Breast epithelium (tissue), 3 donors: ENCODE measurements at regions not wholly inside any gene's neighbourhood (a gene's known extent, or its start where the extent isn't known, plus 50 kb on each side); places are given as distances from the start of the nearest gene placed in this dataset.

Source experiments
- POLR2A ChIP-seq: fragments of 450-650 bp; IDR thresholded peaks from one replicate; pipeline ENCODE4 v1.6.1; 2016; ENCODE audit warnings: antibody characterized with exemption, mild to moderate bottlenecking, moderate library complexity
- POLR2AphosphoS5 ChIP-seq, 3 donors: sonication (generic); formaldehyde crosslinking; IDR thresholded peaks; one replicate each; pipeline ENCODE4 v1.6.1; 2017; ENCODE audit warnings: antibody characterized with exemption in 3 of 3
- TF ChIP-seq, protein P1 (sequence below), 3 donors: fragments of 450-650 bp; IDR thresholded peaks; one replicate each; pipeline ENCODE4 v1.5.1; 2016 to 2017; ENCODE audit warnings: antibody characterized with exemption in 3 of 3, mild to moderate bottlenecking in 3 of 3, moderate library complexity in 3 of 3

- TF ChIP-seq, protein P1, sequence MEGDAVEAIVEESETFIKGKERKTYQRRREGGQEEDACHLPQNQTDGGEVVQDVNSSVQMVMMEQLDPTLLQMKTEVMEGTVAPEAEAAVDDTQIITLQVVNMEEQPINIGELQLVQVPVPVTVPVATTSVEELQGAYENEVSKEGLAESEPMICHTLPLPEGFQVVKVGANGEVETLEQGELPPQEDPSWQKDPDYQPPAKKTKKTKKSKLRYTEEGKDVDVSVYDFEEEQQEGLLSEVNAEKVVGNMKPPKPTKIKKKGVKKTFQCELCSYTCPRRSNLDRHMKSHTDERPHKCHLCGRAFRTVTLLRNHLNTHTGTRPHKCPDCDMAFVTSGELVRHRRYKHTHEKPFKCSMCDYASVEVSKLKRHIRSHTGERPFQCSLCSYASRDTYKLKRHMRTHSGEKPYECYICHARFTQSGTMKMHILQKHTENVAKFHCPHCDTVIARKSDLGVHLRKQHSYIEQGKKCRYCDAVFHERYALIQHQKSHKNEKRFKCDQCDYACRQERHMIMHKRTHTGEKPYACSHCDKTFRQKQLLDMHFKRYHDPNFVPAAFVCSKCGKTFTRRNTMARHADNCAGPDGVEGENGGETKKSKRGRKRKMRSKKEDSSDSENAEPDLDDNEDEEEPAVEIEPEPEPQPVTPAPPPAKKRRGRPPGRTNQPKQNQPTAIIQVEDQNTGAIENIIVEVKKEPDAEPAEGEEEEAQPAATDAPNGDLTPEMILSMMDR (IDR thresholded peaks at IDR 0.05) = no peak
- TF ChIP-seq POLR2AphosphoS5 (IDR thresholded peaks at IDR 0.05) (no peak), POLR2A (no peak)
These were observed 89.6 kb upstream of the ATF7IP start for GRCh38 chr12:14275886-14276285.
